Erythroblast (primary cell): ENCODE measurements at regions not wholly inside any gene's neighbourhood (a gene's known extent, or its start where the extent isn't known, plus 50 kb on each side); places are given as distances from the start of the nearest gene placed in this dataset.

Source experiments
- DNase-seq, 2 experiments: peaks; one replicate each; lab custom pipeline; 2025; lab: John Stamatoyannopoulos, UW
- GATA1 ChIP-seq: IDR thresholded peaks from 2 replicates; pipeline ENCODE4 v1.6.1; 2011; ENCODE audit warnings: low read depth, mild to moderate bottlenecking, control low read depth, low read length, moderate library complexity
- POLR2A ChIP-seq: IDR thresholded peaks from 2 replicates; pipeline ENCODE4 v1.6.1; 2011; ENCODE audit warnings: mild to moderate bottlenecking, low read length

DNA sequence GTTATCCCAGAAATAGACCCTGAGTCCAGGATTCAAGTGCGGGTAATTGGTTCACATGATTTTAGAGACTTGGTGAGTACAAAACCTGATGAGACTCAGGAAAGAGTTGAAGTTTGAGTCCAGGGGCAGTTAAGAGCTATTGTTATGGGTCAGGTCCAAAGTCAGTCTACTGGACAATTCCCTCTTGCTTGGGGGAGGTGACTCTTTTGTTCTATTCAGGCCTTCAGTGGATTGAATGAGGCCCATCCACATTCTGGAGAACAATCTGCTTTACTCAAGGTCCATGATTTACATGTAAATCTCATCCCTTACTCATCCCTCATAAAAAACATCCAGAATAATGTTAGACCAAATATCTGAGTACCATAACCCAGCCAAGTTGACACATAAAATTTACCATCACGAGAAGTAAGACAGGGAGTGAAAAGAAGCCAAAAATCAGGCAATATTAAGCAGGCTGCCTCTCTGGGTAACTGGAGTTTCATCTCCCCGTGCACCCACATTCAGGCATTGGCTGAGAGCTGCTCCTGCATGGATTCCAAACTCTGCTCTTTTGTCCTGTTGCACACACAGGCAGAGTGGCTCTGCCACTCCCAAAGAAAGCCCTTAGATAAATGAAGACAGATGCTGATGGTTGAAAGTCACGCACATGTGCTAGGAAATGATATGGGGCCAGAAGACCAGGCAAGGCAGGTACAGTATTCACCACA is 156.0 kb upstream of the SALL1 start:
- TF ChIP-seq POLR2A = no peak
- no peak for TF ChIP-seq GATA1

DNA sequence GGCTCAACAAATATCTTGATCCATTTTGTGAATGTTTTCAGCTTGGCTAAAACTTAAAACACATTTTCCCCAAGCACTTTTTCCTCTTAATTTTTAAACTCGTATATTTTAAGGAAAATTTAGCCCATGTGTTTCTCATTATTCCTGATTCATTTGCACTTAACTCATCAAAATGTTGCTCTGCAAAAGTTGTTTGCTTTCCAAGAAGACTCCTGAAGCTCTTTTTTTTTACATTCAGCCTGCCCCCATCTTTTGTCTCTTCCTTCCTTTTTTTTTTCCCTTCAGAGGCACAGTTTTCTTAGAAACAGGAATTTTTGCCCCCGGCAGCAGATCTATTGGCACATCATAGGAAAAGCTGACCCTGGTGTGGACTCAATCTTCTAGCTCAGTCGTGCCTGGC is 155.0 kb upstream of the SALL1 start:
- TF ChIP-seq POLR2A = no peak
- no peak for TF ChIP-seq GATA1
- no peak for DNase-seq

More for the DNA sequence above, 156.0 kb upstream of the SALL1 start:
- no peak for DNase-seq

DNA sequence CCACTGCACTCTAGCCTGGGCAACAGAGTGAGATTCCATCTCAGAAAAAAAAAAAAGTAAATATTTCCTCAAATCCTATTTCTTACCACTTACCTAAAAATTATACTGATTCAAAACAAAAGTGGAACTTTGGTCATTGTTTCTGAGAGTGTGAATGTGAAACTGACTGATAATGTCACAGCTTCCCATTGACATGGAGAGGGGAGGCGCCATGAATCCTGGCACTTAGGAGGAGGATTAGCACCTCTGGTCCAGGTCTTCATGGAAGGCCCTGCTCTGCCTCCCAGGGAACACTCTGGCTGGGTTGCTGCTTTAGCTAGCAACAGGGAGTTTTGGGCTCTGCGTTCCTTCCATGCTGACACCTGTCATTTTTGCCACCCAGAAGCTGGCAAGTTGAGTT is 154.3 kb upstream of the SALL1 start:
- no peak for TF ChIP-seq GATA1
- no peak for TF ChIP-seq POLR2A
- no peak for DNase-seq

DNA sequence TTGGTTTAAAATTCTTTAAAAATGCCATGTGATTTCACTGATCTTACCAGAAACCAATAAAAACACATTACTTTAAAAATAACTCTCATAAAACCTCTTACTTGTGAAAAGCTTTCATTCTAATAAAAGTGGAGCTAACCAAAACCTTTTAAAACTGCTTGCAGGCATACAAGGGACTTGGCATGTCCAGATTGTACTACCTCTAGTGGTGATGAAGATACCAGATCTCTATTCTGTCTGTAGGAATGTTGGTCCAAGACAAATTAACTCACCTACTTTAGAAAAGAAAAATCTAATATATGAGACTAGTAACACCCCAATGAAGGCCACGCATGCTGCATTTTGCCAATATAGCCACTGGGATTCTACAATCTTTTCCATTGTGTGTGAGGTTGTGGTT is 151.0 kb upstream of the SALL1 start:
- no peak for DNase-seq
- TF ChIP-seq GATA1 (no peak), POLR2A (no peak)

DNA sequence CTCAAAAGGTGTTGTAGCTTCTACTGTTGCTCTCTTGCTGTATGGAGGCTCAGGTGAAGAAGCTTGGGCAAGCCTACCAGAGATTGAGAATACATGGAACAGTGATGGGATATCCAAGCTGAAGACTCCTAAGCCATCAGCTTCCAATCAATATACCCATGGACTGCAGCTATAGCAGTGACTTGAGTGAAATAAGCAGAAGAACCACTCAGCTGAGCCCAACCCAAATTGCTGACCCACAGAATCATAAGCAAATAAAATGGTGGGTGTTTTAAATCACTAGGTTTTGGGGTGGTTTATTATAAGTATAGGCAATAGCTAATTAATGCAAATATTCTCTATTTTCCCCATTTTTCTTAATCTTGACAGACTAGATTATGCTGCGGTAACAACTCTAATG is 147.7 kb upstream of the SALL1 start:
- no peak for TF ChIP-seq GATA1
- TF ChIP-seq POLR2A = no peak
- no peak for DNase-seq

DNA sequence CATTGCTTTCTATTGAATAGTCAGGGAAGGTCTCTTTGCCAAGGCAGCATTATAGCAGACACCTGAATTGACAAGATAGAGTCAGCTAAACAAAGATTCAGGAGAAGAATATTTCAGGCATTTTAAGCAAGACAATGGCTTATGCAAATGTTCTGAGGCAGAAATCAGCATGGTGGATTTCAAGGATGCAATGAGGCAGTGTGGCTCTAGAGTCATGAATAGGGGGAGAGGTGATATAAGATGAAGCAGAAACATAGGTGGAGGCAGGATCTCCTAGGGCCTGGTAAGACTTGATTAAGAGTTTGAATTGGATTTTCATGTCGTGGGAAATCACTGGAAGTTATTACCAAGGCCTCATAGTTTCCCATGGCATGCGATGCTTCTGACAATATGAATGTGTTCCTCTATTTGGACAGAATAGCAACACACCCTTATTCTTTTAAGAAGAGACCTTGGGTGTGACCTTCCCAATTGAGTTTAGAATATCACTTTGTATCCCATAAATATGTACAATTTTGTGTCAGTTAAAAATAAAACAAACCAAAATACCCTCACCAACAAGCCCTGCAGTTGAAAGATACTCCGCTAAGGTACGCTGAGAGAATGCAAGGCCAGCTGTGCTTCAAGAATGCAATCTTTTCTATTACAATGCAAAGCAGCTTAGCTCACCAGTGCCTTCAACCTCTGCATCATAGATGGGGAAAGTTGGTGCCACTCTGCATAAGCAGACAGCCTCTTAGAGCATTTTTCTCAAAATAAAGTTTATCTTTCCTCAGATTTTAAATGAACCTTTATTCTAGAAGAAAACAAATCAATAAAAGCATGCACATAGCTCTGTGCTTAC is 139.6 kb upstream of the SALL1 start:
- TF ChIP-seq POLR2A (no peak), GATA1 (no peak)
- DNase-seq = no peak

DNA sequence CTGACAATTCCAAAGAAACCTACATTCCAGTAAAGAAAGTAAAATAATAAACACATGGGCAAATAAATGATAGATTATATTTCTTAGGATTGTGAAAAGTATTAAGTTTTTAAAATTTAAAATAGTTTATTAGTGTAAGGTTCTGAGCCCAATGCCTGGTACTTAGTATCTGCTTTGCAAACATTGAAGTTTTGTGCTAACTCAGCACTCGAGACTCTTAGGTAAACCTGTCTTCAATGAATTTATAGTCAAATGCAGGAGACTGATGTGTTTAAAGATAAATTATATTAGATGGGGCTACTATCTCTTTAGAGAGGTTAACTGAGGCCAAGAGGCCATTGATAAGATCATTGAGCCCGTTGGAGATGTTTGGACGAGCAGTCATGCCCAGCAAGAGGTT is 138.3 kb upstream of the SALL1 start:
- TF ChIP-seq GATA1 (no peak), POLR2A (no peak)
- DNase-seq = no peak

DNA sequence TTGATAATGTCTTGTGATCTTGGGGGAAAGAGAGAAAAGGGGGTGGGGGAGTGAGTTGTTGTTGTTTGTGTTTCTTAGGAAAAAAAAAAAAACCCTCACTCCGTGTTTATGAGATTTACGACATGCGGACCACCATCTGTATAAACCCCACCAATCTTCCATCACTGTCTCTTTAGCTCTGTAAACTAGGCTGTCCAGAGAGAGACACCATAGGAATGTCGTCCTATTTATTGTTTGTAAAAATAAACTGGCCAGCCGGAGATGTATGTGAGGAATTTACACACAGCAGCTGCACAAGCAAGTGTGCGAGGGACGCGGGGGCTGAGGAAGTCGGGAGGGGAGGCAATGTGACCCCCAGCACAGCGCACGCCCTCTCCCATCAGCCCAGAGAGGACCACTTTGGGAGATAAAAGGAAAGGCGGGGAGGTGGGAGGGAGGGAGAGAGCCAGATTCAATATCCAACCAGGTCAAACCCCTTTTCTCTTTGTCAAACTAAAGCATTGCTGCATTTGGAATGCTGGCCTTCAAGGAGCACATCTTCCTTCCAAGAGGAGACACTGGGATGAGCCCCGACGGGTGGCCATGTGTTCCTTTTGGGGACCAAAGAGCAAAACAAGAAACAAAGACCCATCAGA is 136.2 kb upstream of the SALL1 start:
- TF ChIP-seq GATA1 (no peak), POLR2A (no peak)
- DNase-seq = no peak

DNA sequence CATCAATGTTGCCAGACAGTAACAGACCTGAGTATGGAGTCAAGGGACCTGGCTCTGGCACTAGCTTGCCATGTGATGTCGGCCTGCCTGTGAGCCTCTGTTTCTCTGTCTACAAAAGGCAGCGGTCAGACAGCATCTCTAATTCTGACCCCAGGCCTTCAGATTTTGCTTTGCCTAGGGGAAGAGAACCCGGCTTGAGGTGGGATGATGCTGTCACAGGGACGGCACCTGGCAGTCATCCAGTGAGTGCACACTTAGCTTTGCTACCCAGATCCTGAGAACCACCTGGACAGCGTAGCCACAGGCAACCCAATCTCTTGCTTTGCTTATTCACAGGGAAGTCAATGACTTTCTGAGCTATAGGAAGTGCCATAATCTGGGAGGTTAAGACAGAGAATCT is 135.2 kb upstream of the SALL1 start:
- DNase-seq = no peak
- TF ChIP-seq GATA1 = no peak
- TF ChIP-seq POLR2A = no peak

DNA sequence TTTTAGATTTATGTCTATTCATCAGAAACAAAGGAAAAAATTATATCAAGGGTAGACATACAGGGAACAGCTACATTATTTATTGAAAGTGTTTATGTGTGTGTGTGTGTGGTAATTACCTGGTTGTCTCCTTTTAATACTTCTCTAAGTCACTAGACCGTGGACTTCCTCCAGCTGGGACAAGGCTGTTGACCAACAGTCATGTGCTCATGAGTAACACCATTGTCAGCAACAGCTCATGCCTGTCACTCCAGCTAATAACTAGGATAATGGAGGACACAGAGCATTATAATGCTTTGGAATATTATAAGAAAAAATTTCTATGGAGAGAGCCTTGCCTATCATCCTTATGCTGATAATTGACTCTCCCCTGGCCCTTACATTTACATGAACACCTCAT is 125.3 kb upstream of the SALL1 start:
- no peak for DNase-seq
- no peak for TF ChIP-seq GATA1
- no peak for TF ChIP-seq POLR2A

DNA sequence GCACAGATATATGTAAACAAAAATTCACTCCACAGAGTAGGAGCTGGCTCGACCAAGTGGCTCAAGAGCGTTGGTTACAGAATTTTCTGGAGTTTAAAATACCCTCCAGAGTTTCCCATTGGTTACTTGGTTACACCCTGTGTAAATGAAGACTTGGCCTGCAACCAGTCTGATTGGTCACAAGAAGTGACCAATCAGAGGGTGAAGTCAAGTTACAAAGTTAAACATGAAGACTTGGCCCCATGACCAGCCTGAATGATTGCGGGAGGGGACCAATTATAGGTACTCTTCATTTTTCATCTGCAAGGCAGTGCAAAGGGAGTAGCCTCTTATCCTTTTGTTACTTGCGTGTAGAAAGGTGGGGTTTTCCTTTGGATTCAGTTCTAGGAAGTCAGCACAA is 121.3 kb upstream of the SALL1 start:
- DNase-seq = no peak
- TF ChIP-seq GATA1 = no peak
- no peak for TF ChIP-seq POLR2A

DNA sequence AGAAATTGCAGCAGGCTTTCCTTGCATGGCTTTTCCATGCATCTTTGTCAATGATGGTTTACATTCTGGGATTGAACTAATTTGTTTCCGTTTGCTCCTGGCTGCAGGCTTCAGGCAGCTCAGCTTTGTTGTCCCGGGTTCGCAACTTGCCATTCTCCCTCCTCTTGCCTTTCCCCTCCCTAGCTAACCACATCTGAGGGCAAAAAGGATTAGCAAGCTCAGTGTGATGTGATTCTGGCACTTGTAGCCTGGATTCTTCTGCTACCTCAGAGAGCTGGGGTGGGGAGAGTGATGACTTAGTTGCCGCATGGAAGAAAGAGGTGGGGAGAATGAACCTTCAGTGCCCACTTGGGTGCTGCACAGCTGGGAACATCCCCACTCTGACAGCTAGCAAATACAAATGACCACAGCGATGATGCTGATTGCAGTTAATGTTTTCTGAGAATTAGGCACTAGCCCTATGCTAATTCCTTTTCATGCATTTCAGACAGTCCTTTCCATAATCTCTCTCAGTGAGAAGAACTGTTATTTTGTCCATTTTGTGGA is 120.2 kb upstream of the SALL1 start:
- TF ChIP-seq POLR2A = no peak
- no peak for TF ChIP-seq GATA1
- no peak for DNase-seq

DNA sequence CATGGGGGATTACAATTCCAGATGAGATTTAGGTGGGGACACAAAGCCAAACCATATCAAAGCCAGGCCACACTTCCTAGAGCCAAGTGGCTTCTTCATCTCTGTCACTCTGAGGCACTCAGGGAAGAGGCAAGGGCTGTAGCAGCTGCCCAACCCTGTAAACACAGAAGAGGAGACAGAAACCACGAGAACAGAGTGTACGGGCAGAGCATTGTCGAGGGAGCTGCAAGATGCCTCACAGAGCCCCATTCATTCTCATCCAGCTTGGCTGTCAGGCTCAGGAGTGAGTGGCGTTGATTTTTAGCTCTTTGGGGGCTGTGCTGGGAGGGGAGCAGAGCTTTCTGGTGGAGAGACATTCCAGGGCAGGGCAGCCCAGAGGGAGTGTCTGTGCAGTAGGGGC is 117.2 kb upstream of the SALL1 start:
- DNase-seq = no peak
- TF ChIP-seq POLR2A (no peak), GATA1 (no peak)

DNA sequence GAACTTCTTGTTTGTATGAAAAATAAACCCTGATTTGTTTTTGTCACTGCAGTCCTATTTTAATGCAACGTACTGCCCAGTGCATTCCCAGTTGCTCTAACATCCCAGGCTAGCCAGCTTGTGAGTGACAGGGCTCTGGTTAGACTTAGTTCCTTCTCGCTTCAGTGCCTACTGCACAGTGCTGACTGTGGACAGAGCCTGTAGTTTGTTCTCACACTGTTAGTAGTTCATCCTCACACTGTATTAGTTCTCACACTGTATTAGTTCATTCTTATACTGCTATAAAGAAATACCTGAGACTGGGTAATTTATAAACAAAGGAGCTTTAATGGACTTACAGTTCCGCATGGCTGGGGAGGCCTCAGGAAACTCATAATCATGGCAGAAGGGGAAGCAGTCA is 116.6 kb upstream of the SALL1 start:
- TF ChIP-seq POLR2A = no peak
- no peak for TF ChIP-seq GATA1
- no peak for DNase-seq

DNA sequence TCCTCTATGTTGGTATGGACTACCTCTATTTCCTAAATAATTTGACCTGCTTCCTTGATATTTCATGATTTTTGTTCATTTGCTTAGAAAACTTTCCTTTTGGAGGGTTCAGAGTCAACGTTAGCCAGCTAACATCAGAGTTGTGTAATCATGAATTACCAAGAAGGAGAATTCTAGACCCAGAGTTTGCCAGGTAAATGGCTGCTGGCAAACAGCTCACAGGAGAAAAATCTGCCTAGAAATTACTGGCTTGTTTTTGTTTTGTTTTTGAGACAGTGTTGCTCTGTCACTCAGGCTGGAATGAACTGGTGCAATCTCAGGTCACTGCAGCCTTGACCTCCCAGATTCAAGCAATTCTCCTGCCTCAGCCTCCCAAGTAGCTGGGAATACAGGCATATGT is 111.4 kb upstream of the SALL1 start:
- DNase-seq = no peak
- no peak for TF ChIP-seq GATA1
- no peak for TF ChIP-seq POLR2A
